ENCODE measurements at regions not wholly inside any gene's neighbourhood (a gene's known extent, or its start where the extent isn't known, plus 50 kb on each side); places are given as distances from the start of the nearest gene placed in this dataset.

GRCh38 chr14:55873169-55873568, 245.0 kb upstream of the PELI2 start:
- TF ChIP-seq CTCF (IDR thresholded peaks at IDR 0.05) (no peak), POLR2A (IDR thresholded peaks at IDR 0.05) (no peak)
